ENCODE measurements at regions not wholly inside any gene's neighbourhood (a gene's known extent, or its start where the extent isn't known, plus 50 kb on each side); places are given as distances from the start of the nearest gene placed in this dataset.

- TF ChIP-seq SUZ12 (IDR thresholded peaks at IDR 0.05; ENCODE audit: low read length) (no peak), POU5F1 (IDR thresholded peaks at IDR 0.05; ENCODE audit: low read depth, low read length) (no peak), SIN3A (conservative IDR thresholded peaks at IDR 0.05 in 1 of 2, IDR thresholded peaks at IDR 0.05 in 1 of 2; ENCODE audit: low read depth in 1 of 2, low read length in 2 of 2) (no peak), PHF8 (conservative IDR thresholded peaks at IDR 0.05; ENCODE audit: low read depth, low read length) (no peak)
Observed at GRCh38 chr10:123567984-123568739, 98.0 kb upstream of the GPR26 start (continued).

Measured in H1 (cell line).